GM12878 (cell line): ENCODE measurements at regions not wholly inside any gene's neighbourhood (a gene's known extent, or its start where the extent isn't known, plus 50 kb on each side); places are given as distances from the start of the nearest gene placed in this dataset.

Source experiments
- BCL11A ChIP-seq: IDR thresholded peaks from 2 replicates; pipeline ENCODE4 v1.6.1; 2011; ENCODE audit warnings: low read depth, low read length
- ELK1 ChIP-seq: IDR thresholded peaks from 2 replicates; pipeline ENCODE4 v1.6.1; 2012; ENCODE audit warnings: low read depth, low read length, improper control_type of control experiment
- HSF1 ChIP-seq: fragments of 150-350 bp; IDR thresholded peaks from 2 replicates; pipeline ENCODE4 v1.6.1; 2014; ENCODE audit warnings: mild to moderate bottlenecking, low read depth, low read length
- POLR2AphosphoS5 ChIP-seq: IDR thresholded peaks from 2 replicates; pipeline ENCODE4 v1.6.1; 2011; ENCODE audit warnings: mild to moderate bottlenecking, low read length, inconsistent platforms
- RAD51 ChIP-seq: fragments of 450-650 bp; IDR thresholded peaks from 2 replicates; pipeline ENCODE4 v1.6.1; 2016; ENCODE audit warnings: moderate library complexity, mild to moderate bottlenecking, inconsistent platforms
- REST ChIP-seq: IDR thresholded peaks from 2 replicates; pipeline ENCODE4 v1.6.1; 2012; ENCODE audit warnings: mild to moderate bottlenecking, low read depth, low read length
- USF2 ChIP-seq: IDR thresholded peaks from 2 replicates; pipeline ENCODE4 v1.6.1; 2011; ENCODE audit warnings: low read depth, low read length, improper control_type of control experiment, borderline replicate concordance

GRCh38 chr11:69382131-69383128 lies 88.5 kb downstream of the MYEOV start (continued):
- no peak for TF ChIP-seq REST
- no peak for TF ChIP-seq BCL11A
- TF ChIP-seq HSF1, result no peak
- peak; percentile 68; the same call in 1 of the 2 replicates for TF ChIP-seq POLR2AphosphoS5
- TF ChIP-seq RAD51, result peak; percentile 82
- peak; percentile 27 for TF ChIP-seq USF2
- TF ChIP-seq ELK1, result 0 out of 2 replicates have a peak, but pooled peaks have one; percentile 47
